Nephron progenitor cell (in vitro differentiated cells): ENCODE measurements at regions not wholly inside any gene's neighbourhood (a gene's known extent, or its start where the extent isn't known, plus 50 kb on each side); places are given as distances from the start of the nearest gene placed in this dataset.

Experiments
- DNase-seq: peaks from one replicate; pipeline ENCODE4 v3.0.0; 2021
- H3K27ac Mint-ChIP-seq: 2 replicates; pipeline ENCODE4 v1.8.0; 2021; ENCODE audit warnings: mild to moderate bottlenecking, moderate library complexity, mixed read lengths
- H3K27me3 Mint-ChIP-seq: 2 replicates; pipeline ENCODE4 v1.8.0; 2021; ENCODE audit warnings: mild to moderate bottlenecking, low read depth, mixed read lengths; ENCODE audit not compliant: poor library complexity
- H3K36me3 Mint-ChIP-seq: 2 replicates; pipeline ENCODE4 v1.8.0; 2021; ENCODE audit warnings: low read depth, mixed read lengths
- H3K4me1 Mint-ChIP-seq: 2 replicates; pipeline ENCODE4 v1.8.0; 2021; ENCODE audit warnings: mixed read lengths
- H3K4me3 Mint-ChIP-seq: 2 replicates; pipeline ENCODE4 v1.8.0; 2021; ENCODE audit warnings: mild to moderate bottlenecking, moderate library complexity, mixed read lengths
- H3K9me3 Mint-ChIP-seq: 2 replicates; pipeline ENCODE4 v1.8.0; 2021; ENCODE audit warnings: mild to moderate bottlenecking, moderate library complexity, mixed read lengths
- TF ChIP-seq, protein P1 (sequence below): fragments of 200-600 bp; sonication (generic); IDR thresholded peaks from 2 replicates; pipeline ENCODE4 v1.5.0; 2021; ENCODE audit warnings: antibody characterized with exemption

DNA sequence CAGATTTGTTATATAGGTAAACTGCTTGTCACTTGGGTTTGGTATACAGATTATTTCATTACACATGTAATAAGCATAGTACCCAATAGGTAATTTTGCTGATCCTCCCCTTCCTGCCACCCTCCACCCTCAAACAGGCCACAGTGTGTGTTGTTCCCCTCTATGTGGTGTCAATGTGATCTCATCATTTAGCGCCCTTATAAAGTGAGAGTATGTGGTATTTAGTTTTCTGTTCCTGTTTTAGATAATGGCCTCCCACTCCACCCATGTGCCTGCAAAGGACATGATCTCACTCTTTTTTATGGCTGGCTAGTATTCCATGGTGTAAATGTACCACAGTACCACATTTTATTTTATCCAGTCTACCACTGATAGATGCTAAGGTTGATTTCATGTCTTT is 522.1 kb upstream of the LRRC7 start:
- no peaks in the 10 kb centered on the region for H3K4me1 Mint-ChIP-seq
- no peaks in the 10 kb centered on the region for H3K36me3 Mint-ChIP-seq
- no peak overlapping the region for H3K27ac Mint-ChIP-seq
- no peak overlapping the region for H3K4me3 Mint-ChIP-seq
- TF ChIP-seq, protein P1, sequence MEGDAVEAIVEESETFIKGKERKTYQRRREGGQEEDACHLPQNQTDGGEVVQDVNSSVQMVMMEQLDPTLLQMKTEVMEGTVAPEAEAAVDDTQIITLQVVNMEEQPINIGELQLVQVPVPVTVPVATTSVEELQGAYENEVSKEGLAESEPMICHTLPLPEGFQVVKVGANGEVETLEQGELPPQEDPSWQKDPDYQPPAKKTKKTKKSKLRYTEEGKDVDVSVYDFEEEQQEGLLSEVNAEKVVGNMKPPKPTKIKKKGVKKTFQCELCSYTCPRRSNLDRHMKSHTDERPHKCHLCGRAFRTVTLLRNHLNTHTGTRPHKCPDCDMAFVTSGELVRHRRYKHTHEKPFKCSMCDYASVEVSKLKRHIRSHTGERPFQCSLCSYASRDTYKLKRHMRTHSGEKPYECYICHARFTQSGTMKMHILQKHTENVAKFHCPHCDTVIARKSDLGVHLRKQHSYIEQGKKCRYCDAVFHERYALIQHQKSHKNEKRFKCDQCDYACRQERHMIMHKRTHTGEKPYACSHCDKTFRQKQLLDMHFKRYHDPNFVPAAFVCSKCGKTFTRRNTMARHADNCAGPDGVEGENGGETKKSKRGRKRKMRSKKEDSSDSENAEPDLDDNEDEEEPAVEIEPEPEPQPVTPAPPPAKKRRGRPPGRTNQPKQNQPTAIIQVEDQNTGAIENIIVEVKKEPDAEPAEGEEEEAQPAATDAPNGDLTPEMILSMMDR = no peak
- peaks cover 19% of the 10 kb centered on the region for H3K9me3 Mint-ChIP-seq
- H3K27me3 Mint-ChIP-seq = peaks cover 6% of the 10 kb centered on the region
- no peak for DNase-seq

DNA sequence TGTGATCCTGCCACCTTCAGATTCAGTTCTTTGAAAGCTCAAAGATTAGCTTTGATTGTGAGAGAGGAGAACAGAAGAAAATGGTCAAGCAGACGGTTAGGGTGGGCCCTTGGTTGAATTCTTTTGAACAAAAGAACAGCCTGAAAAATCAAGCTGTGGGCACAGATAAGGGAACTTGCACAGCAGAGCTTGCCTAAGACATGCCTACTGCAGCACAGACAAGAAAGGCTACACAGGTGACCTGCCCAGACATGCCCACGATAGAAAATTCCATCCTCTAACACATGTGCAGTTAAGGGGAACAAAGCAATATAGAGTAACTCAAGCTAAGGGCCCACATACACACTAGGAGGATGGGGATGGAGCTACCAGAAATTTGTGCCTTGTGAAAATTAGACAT is 512.5 kb upstream of the LRRC7 start:
- DNase-seq = no peak
- TF ChIP-seq, protein P1 = no peak
- Mint-ChIP-seq H3K27ac (no peak overlapping the region), H3K4me1 (peaks cover 27% of the 10 kb centered on the region), H3K4me3 (no peak overlapping the region), H3K36me3 (peaks cover 5% of the 10 kb centered on the region), H3K9me3 (no peaks in the 10 kb centered on the region), H3K27me3 (no peaks in the 10 kb centered on the region)

DNA sequence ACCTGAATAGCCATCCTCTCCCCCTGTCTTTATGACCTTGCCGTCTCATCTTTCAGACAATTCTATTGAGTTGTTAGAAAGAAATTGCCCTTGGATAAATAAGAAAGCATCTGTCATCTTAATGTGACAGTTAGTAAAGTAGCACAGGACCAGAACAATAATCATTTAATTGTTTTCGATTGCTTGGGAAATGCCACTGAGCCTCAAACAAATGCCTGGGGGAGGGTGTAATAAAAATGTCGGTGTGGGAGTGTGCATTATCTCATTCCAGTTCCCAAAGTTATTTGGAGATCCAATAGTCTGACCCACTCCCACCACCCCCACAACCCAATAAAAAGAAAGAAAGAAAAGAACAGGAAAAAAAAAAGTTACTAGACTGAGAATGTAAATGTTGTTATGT is 509.3 kb upstream of the LRRC7 start:
- no peak overlapping the region for H3K4me3 Mint-ChIP-seq
- H3K27ac Mint-ChIP-seq = peak overlapping the region; percentile 66
- H3K4me1 Mint-ChIP-seq = peaks cover 43% of the 10 kb centered on the region
- no peak for DNase-seq
- H3K9me3 Mint-ChIP-seq = peaks cover 11% of the 10 kb centered on the region
- TF ChIP-seq, protein P1 = no peak
- H3K36me3 Mint-ChIP-seq = peaks cover 7% of the 10 kb centered on the region
- peaks cover 4% of the 10 kb centered on the region for H3K27me3 Mint-ChIP-seq

DNA sequence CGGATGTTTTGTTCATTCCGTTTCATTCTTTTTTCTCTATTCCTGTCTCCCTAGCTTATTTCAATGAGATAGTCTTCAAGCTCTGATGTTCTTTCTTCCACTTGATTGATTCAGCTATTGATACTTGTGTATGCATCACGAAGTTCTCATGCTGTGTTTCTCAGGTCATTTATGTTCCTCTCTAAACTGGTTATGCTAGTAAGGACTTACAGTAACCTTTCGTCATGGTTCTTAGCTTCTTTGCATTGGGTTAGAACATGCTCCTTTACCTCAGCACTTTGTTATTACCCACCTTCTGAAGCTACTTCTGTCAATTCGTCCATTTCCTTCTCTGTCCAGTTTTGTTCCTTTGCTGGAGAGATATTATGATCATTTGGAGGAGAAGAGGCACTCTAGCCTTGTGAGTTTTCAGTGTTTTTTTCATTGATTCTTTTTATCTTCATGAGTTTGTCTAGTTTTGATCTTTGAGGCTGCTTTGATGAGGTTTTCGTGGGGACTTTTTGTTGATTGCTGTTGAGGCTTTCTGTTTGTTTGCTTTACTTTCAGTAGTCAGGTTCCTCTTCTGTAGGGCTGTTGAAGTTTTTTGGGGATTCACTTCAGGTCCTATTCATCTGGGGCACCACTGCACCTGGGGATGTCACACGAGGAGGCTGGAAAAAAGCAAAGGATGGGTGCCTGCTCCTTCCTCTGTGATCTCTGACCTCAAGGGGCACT is 496.9 kb upstream of the LRRC7 start:
- TF ChIP-seq, protein P1 = no peak

DNA sequence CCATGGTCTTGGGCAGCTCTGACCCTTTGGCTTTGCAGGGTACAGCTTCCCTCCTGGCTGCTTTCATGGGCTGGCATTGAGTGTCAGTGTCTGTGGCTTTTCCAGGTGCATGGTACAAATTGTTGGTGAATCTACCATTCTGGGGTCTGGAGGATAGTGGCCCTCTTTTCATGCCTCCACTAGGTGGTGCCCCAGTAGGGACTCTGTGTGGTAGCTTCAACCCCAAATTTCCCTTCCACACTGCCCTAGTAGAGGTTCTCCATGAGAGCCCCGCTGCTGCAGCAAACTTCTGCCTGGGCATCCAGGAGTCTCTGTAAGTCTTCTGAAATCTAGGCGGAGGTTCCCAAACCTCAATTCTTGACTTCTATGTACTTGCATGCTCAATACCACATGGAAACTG is 494.5 kb upstream of the LRRC7 start:
- no peak for DNase-seq
- H3K9me3 Mint-ChIP-seq = peaks cover 32% of the 10 kb centered on the region

More for the DNA sequence above, 496.9 kb upstream of the LRRC7 start:
- H3K27me3 Mint-ChIP-seq = peaks cover 14% of the 10 kb centered on the region
- H3K36me3 Mint-ChIP-seq = peaks cover 12% of the 10 kb centered on the region
- no peak overlapping the region for H3K27ac Mint-ChIP-seq
- H3K4me3 Mint-ChIP-seq = no peak overlapping the region
- H3K4me1 Mint-ChIP-seq = no peaks in the 10 kb centered on the region
- no peak for DNase-seq
- H3K9me3 Mint-ChIP-seq = peaks cover 37% of the 10 kb centered on the region

More for the DNA sequence above, 494.5 kb upstream of the LRRC7 start:
- Mint-ChIP-seq H3K27me3 (peaks cover 14% of the 10 kb centered on the region), H3K27ac (no peak overlapping the region), H3K4me1 (peaks cover 17% of the 10 kb centered on the region), H3K4me3 (no peak overlapping the region), H3K36me3 (peaks cover 12% of the 10 kb centered on the region)
- TF ChIP-seq, protein P1 = no peak
